COLO829 (cell line): ENCODE measurements at regions not wholly inside any gene's neighbourhood (a gene's known extent, or its start where the extent isn't known, plus 50 kb on each side); places are given as distances from the start of the nearest gene placed in this dataset.

ENCODE experiments used
- DNase-seq: peaks from one replicate; pipeline ENCODE4 v3.0.0; 2012; ENCODE audit warnings: low spot score

DNA sequence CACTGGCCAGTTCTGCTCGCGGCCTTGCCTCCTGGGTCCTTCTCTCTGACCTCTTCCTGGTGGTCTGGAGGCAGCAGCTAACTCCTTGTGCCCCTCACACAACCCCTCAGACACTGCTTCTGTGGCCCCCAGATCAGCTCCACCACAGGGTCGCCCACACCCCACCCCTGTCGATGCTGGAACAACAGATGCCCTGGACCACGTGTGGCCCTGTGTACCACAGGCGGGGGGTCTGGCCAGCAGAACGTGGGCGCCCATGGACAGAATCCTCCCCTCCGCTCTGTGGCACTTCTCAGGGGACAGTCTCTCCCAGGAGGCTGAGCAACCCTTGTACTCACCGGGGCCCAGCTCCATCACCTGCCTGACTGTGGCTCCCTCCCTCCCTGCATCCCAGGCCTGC lies 245.6 kb downstream of the NDUFA10 start:
- no peak for DNase-seq

DNA sequence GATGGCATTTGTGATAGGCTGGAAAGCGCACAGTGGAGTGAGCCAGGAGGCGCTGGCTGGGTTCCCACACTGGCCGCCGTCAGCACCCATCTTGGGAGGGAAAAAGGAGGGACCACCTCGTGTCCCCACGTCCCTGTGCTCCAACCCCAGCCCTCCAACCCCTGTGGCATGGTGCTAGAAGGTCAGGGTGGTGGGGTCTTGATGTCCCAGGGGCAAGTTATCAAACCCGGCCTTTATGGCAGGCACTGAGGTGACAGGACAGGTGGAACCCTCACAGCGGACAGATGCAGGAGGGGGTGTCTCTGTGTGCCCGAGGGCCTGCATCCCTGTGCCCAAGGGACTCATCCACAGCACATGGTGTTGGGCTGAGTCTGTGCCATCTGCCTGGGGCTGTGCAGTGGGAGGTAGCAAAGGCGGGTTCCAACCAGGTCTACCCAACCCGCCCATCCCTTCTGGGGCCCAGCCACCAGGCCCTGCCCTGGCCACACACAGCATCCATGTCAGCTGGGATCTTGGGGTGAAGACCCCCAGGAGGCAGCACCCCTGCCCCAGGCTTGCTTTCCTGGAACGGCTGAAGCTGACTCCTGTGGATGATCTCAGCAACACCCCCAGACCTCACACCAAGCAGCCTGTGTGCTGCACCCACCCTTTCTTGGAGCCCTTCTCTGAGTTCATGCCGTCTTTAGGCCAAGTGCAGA lies 246.1 kb downstream of the NDUFA10 start:
- DNase-seq = no peak

DNA sequence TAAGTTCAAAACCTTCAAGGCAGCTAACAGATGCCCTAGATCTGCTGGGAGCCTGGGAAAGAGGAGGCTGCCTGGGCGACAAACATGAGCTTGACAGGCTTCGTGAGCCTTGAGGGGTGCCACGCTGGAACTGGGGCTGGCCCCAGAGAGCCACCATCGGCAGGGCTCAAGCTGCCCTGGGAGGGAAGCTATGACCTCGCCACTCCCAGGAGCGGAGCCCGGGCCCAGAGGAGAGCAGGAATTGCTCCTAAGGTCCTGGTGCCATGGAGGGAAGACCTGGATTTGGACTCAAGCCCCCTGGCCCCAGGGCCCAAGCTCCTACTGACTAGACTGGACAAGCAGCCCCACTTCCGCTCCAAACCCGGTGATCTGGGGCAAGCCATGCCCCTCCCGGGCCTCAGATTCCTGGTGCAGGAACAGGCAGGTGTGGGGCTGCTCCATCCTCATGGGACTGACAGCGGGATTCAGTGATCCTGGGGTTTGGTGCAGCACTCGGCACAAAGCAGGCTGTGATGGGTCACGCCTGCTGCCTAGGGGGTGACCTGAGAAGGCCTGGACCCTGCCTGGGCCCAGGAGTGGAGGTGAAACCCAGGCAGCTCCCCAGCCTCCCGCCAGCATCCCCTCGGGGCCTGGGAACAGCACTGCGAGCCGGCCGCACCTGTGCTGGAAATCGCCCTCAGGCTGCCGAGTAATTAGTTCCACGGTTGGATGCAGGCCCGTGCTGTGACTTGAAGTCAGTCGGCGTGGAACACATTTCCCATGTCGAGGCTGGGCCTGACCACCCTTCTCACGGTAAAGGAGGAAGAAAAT lies 246.9 kb downstream of the NDUFA10 start:
- DNase-seq = no peak

- no peak for DNase-seq
Measured at GRCh38 chr2:239777219-239777618, 247.9 kb downstream of the NDUFA10 start.

GRCh38 chr2:239776436-239777005 lies 248.6 kb downstream of the NDUFA10 start:
- no peak for DNase-seq

DNA sequence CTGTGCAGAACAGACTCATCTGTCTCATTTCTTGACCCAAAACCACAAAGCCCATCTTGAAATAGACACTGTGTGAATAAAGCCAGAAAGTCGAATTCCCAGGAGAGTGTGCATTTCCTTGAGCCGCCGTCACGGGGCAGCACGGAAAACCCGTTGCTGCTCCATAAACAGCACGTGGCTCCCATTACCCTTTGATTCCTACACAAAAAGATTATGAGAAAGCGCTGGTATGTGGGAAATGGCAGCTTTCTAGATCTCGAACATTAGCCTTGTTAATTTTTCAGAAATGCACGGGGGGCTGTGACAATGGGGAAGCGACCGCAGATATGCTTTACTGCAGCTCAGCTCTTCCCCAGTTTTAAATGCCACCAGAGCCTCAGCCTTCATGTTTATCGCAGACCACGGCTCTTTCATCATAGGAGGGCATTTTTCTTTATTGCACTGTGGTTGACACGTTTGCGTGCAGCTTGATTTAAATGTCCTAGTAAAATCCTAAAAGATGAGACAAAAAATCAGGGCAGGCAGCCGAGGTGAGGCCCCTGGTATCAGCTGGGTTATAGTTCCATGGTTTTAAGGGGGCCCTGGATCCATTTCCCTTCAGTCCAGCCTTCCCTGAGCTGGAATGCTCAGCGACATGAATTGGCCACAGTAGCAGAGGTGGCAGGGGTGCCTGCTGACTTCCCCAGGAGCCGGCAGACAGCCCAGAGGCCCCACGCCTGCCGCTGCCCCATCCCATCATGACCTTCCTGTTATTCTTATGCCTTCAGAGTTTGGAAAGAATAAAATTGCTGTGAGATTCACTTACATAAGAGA lies 249.3 kb downstream of the NDUFA10 start:
- peak; percentile 61 for DNase-seq

GRCh38 chr2:239774933-239775622 lies 250.1 kb downstream of the NDUFA10 start:
- no peak for DNase-seq

DNA sequence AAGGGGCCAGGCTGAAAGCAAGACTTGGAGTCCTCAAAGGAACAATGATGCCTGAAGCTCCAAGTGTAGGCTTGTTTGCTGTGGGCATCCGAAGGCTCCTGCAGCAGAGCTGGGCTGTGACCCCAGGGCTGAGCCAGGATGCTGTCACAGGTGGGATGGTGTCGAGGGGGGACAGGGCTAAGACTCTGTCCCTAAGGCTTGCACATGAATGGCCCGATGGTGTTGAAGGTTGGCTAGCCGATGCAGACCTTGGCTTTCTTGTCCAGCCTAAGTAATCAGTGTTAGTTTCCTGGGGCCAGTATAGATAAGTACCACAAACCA lies 251.0 kb downstream of the NDUFA10 start:
- DNase-seq = no peak

GRCh38 chr2:239773228-239774141 lies 251.7 kb downstream of the NDUFA10 start:
- no peak for DNase-seq

DNA sequence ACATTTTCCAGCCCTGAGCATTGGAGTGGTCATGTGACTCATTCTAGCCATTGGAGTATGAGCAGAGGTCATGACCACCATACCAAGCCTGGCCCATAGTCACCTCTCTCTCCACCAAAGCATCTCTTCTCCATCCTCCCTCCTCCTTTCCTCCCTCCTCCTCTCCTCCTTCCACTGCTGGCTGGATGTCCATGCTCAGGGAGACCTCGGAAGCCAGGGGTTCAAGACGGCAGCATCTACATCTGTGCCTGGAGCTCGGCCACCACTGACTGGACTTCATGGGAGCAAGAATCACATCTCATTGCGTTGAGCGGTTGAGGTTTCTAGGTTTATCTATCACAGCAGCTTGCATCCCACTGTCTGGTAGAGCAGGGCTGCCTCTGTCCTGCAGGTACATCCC lies 252.4 kb downstream of the NDUFA10 start:
- no peak for DNase-seq

GRCh38 chr2:239770246-239770639 lies 254.9 kb downstream of the NDUFA10 start:
- no peak for DNase-seq

- no peak for DNase-seq
Measured at GRCh38 chr2:239769554-239770245, 255.4 kb downstream of the NDUFA10 start.

DNA sequence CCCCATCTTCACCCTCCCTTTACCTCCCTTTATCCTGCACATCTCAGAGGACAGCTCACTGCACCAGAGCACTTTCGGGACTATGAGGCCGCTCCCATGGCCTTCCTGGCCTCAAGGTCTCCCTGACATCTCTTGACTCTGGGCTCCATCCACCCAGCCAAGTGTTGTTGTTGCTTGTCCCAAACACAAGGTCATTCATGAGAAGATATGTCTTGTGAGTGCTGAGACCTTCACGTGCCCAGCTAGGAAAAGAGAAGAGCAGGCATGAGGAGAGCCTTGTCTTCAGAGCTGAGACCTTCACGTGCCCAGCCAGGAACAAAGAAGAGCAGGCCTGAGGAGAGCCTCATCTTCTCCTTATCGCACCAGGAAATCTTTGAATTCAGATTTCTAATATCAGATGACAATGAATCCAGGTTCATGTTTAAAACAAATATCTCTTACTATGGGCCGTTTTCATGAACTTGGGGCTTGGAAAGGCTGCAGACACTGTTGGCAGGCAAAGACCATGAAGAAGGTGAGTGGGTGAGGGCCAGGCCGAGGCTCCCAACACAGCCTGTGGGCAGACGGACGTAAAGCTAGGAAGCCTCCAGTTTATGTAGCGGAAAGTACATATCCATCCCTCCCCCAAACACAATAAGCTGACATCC lies 256.1 kb downstream of the NDUFA10 start:
- DNase-seq = no peak

- no peak for DNase-seq
Measured at GRCh38 chr2:239768031-239768790, 256.9 kb downstream of the NDUFA10 start.

DNA sequence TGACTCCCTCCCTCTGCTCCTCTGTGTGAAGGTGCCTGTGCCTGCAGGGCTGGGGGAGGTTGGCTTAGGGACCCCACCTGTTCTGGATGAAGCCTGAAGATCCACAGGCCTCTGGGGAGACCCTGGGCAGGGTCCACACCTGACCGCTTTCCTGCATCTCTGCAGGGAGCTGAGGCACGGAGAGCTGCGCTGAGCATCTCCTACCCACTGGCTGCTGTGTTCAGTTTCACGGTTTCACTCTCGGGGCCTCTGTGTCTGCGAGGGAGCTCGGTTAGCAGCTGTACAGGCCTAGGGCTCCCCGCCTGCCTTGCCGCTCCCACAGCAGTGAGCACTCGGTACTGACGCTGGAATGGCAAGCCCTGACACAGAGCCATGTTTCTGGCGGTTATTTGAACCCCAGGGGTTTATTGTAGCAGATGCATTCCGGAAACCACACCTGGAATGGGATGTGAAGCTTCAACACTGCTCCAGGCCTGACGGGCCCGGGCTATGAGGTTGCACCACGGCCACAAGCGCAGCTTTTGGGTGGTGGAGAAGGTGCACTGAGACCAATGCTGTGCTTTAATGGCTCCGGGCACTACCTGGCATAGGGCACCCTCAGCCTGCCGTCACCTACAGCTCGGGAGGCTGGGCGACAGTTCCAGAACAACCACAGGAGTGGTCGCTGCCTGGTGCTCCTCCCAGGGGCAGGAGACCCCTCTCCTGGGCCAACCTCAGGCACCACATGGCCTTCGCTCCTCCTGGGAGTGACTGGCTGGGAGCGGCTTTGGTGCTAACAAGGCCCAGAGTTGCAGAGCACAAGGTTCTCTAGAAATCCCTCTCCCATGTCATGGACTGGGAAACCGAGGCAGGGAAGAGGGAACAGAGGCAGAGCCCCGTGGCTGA lies 257.9 kb downstream of the NDUFA10 start:
- no peak for DNase-seq

DNA sequence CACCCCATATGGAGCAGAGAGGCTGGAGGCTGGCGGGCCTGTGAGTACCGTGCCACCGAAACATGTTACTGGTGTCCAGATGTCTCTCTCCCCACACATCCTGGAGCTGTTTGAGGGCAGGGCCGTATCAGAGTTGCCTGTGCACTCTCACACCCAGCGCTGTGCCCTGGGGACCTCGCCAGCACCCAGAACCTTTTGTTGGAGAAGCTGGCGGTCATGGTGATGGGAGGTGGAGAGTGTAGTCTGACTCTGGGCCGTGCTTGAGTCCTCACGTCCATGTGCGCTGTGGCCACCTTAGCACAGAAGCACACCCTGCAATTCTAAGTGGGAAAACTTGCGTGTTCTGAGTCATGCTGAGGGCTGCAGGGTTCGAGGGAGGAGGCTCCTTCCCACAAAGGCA lies 259.2 kb downstream of the NDUFA10 start:
- DNase-seq = no peak

- DNase-seq = no peak
Measured at GRCh38 chr2:239765076-239765845, 259.9 kb downstream of the NDUFA10 start.
